ENCODE measurements at regions not wholly inside any gene's neighbourhood (a gene's known extent, or its start where the extent isn't known, plus 50 kb on each side); places are given as distances from the start of the nearest gene placed in this dataset.

DNA sequence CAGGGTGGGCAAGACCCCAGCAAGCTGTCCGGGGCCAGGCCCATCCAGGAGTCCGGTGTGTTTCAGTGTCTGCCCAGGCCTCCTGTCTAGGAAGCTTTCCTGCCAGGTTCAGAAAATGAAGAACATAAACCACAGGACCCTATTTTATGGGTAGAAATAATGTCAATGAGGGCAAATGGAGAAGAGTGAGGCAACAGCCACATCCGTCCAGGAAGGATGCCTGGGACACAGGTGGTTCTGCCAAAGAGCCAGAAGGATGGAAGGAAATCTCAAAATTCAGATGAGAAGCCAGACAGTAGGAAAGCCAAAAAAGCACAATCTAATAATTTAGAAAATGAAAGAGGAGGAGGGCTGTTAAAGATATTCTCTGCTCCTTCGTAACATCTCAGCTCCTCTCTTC, 262.3 kb downstream of the AUH start:
- TF ChIP-seq, protein P1, sequence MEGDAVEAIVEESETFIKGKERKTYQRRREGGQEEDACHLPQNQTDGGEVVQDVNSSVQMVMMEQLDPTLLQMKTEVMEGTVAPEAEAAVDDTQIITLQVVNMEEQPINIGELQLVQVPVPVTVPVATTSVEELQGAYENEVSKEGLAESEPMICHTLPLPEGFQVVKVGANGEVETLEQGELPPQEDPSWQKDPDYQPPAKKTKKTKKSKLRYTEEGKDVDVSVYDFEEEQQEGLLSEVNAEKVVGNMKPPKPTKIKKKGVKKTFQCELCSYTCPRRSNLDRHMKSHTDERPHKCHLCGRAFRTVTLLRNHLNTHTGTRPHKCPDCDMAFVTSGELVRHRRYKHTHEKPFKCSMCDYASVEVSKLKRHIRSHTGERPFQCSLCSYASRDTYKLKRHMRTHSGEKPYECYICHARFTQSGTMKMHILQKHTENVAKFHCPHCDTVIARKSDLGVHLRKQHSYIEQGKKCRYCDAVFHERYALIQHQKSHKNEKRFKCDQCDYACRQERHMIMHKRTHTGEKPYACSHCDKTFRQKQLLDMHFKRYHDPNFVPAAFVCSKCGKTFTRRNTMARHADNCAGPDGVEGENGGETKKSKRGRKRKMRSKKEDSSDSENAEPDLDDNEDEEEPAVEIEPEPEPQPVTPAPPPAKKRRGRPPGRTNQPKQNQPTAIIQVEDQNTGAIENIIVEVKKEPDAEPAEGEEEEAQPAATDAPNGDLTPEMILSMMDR (IDR thresholded peaks at IDR 0.05) = no peak
- TF ChIP-seq POLR2A (IDR thresholded peaks at IDR 0.05) = no peak

Measured in esophagus squamous epithelium (tissue), 4 donors.